Naive thymus-derived CD8-positive, alpha-beta T cell (primary cell): ENCODE measurements at regions not wholly inside any gene's neighbourhood (a gene's known extent, or its start where the extent isn't known, plus 50 kb on each side); places are given as distances from the start of the nearest gene placed in this dataset.

Experiments
- ATAC-seq, 2 donors: fragments of 150-1000 bp; cut with Tn5 transposase in 1 of 2; sonication (Bioruptor Pico), chemical (Tn5 transposase) in 1 of 2; 1 replicate in 1 of 2; 2 replicates in 1 of 2; pipeline ENCODE4 v1.10.0; 2021; ENCODE audit warnings: mild to moderate bottlenecking in 2 of 2, moderate library complexity in 2 of 2
- POLR2A ChIA-PET: fragments of 350-600 bp; sonication (Branson Sonifier 250); formaldehyde crosslinking; loops from one replicate; lab custom pipeline; 2021; ENCODE audit warnings: antibody characterized with exemption; lab: Charles Lee
- DNase-seq, 10 donors: peaks; one replicate each; pipeline versions ENCODE4 v3.0.0 to v3.0.0-alpha.2; 2020 to 2022
- H3K27ac Mint-ChIP-seq, 10 donors: one replicate each; pipeline ENCODE4 v1.8.0; 2020 to 2022; ENCODE audit warnings: mild to moderate bottlenecking in 10 of 10, mixed read lengths in 10 of 10, moderate library complexity in 4 of 10, inconsistent platforms in 1 of 10
- H3K27me3 Mint-ChIP-seq, 5 donors: one replicate each; pipeline ENCODE4 v1.8.0; 2021 to 2022; ENCODE audit warnings: mixed read lengths in 5 of 5
- H3K36me3 Mint-ChIP-seq, 3 donors: one replicate each; pipeline ENCODE4 v1.8.0; 2020 to 2022; ENCODE audit warnings: mixed read lengths in 3 of 3, mild to moderate bottlenecking in 2 of 3, inconsistent platforms in 1 of 3
- H3K4me1 Mint-ChIP-seq, 4 donors: one replicate each; pipeline ENCODE4 v1.8.0; 2021 to 2022; ENCODE audit warnings: mixed read lengths in 4 of 4
- H3K4me3 Mint-ChIP-seq, 10 donors: one replicate each; pipeline ENCODE4 v1.8.0; 2020 to 2022; ENCODE audit warnings: mild to moderate bottlenecking in 10 of 10, mixed read lengths in 10 of 10, moderate library complexity in 6 of 10, inconsistent platforms in 1 of 10
- H3K9me3 Mint-ChIP-seq, 9 donors: one replicate each; pipeline ENCODE4 v1.8.0; 2020 to 2022; ENCODE audit warnings: mixed read lengths in 9 of 9, mild to moderate bottlenecking in 3 of 9, inconsistent platforms in 1 of 9, moderate library complexity in 1 of 9

DNA sequence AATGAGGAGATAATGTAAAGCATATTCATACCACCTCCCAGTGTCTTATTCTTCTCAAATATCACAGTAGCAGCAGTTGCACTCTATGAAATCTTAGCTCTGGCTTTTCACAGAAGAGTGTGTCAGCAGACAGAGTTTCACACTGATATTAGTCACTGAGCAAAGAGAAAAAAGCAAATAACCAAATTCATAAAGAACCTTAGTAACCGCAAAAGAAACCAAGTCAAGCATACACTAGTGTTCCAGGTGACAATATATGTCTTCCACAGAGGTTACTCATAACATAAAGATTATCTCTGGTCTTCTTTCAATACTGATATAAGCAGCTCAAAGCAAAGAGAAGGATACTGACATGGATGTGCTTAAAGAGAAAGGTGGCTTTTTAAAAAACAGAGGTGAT is 181.7 kb upstream of the EDNRA start:
- Mint-ChIP-seq H3K36me3 (peaks cover 0 to 8% (median 0%) of the 10 kb centered on the region in 3 donors), H3K27me3 (peaks cover 0 to 7% (median 0%) of the 10 kb centered on the region in 5 donors), H3K4me3 (no peak overlapping the region), H3K27ac (no peak overlapping the region), H3K9me3 (peaks cover 0 to 32% (median 14%) of the 10 kb centered on the region in 9 donors), H3K4me1 (no peaks in the 10 kb centered on the region)
- no peak for ATAC-seq
- no peak for DNase-seq
- POLR2A ChIA-PET, result no interaction called here

- Mint-ChIP-seq H3K36me3 (no peaks in the 10 kb centered on the region), H3K9me3 (peaks cover 0 to 5% (median 0%) of the 10 kb centered on the region in 9 donors), H3K4me3 (no peak overlapping the region), H3K27ac (no peak overlapping the region), H3K4me1 (no peaks in the 10 kb centered on the region), H3K27me3 (no peaks in the 10 kb centered on the region)
- DNase-seq, result no peak
- POLR2A ChIA-PET, result no interaction called here
- no peak for ATAC-seq
These were observed 177.6 kb upstream of the EDNRA start for GRCh38 chr4:147303174-147303872.

GRCh38 chr4:147303873-147304229 is 177.0 kb upstream of the EDNRA start:
- Mint-ChIP-seq H3K36me3 (no peaks in the 10 kb centered on the region), H3K9me3 (peaks cover 0 to 5% (median 0%) of the 10 kb centered on the region in 9 donors), H3K27ac (no peak overlapping the region), H3K4me1 (no peaks in the 10 kb centered on the region), H3K27me3 (no peaks in the 10 kb centered on the region), H3K4me3 (no peak overlapping the region)
- POLR2A ChIA-PET, result no interaction called here
- DNase-seq (no peak), ATAC-seq (no peak)

DNA sequence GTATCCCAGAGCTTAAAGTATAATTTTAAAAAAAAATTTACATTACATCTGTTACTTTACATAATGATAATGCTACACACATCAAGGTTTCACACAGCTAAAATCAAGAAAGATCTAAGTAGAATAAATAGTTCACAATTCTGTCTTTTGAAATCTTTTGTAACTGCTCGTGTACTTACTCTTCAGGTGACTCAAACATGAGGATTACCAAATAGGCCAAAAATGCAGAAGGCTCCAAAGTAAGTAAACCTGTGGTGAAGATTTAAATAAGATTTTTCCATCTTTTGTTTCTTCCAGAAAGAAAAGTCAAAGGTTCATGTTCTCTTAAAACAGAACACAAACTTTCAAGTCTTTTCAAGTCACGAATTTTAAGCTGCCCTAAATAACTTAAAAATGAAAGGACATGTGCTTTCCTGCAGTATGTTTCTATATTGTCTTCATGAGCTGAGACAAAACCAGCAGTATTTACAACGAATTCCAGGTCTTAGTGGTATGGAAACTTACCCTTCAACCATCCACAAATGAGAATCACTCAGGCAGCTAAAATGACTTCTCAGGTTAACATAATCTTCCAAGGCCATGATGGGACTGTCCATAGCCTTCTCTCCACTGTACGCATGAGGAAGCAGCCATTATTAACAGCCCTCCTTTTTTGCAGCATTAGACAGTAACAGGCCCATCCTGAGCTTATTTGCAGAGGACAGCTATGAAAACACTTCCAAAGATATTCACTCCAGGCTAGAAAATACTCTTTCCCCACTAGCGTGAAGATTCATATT is 172.8 kb upstream of the EDNRA start:
- Mint-ChIP-seq H3K36me3 (no peaks in the 10 kb centered on the region), H3K27me3 (peaks cover 0 to 7% (median 0%) of the 10 kb centered on the region in 5 donors), H3K27ac (no peak overlapping the region), H3K9me3 (peaks cover 0 to 5% (median 0%) of the 10 kb centered on the region in 9 donors), H3K4me1 (no peaks in the 10 kb centered on the region), H3K4me3 (no peak overlapping the region)
- DNase-seq, result no peak
- no peak for ATAC-seq
- POLR2A ChIA-PET, result no interaction called here

DNA sequence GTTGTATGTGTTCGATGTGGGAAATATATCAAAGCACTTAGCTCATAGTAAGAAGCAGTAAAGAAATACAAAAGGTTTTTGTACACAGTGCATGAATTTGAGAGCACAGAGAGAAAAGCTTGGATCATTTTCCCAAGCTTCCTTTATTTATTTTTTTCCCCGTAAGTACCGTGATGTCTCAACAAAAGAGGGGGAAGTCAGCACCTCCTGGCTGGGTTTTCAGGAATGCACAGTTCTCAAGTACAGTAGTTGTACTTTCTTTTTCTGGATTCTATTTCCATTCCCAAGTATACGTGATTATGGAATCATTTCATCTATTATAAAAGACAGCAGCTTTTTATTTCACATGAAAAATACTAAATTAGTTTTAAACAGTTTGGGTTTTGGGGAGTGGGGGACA is 171.5 kb upstream of the EDNRA start:
- Mint-ChIP-seq H3K27ac (no peak overlapping the region), H3K27me3 (peaks cover 0 to 7% (median 0%) of the 10 kb centered on the region in 5 donors), H3K36me3 (no peaks in the 10 kb centered on the region), H3K4me1 (no peaks in the 10 kb centered on the region), H3K9me3 (peaks cover 0 to 5% (median 0%) of the 10 kb centered on the region in 9 donors), H3K4me3 (no peak overlapping the region)
- DNase-seq (no peak), ATAC-seq (no peak)
- POLR2A ChIA-PET, result no interaction called here

DNA sequence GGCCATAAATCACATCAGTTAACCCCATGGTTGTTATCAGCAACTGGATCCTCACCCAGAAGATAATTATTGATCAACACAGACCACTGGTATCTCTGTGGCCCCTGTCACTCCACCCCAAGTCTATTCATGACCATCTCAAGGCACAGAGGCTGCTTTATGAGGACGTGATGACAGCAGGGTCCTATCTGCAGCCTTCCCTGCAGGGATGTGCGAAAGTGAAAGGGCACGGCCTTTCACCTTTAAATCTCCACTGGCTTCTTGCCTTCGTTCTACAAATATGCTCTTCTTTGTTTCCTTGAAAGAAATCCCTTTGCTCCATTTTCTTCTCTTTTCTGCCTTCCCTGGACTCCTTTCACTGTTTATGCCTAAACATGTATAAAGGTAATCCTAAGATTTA is 170.6 kb upstream of the EDNRA start:
- no peak overlapping the region for H3K27ac Mint-ChIP-seq
- POLR2A ChIA-PET, result no interaction called here
- peaks cover 0 to 7% (median 0%) of the 10 kb centered on the region in 5 donors for H3K27me3 Mint-ChIP-seq
- peaks cover 0 to 5% (median 0%) of the 10 kb centered on the region in 9 donors for H3K9me3 Mint-ChIP-seq
- H3K36me3 Mint-ChIP-seq, result no peaks in the 10 kb centered on the region
- ATAC-seq, result no peak
- no peak overlapping the region for H3K4me3 Mint-ChIP-seq
- no peak for DNase-seq
- no peaks in the 10 kb centered on the region for H3K4me1 Mint-ChIP-seq

- Mint-ChIP-seq H3K27me3 (peaks cover 0 to 7% (median 0%) of the 10 kb centered on the region in 5 donors), H3K9me3 (peaks cover 0 to 5% (median 0%) of the 10 kb centered on the region in 9 donors), H3K27ac (no peak overlapping the region), H3K4me3 (no peak overlapping the region), H3K4me1 (no peaks in the 10 kb centered on the region), H3K36me3 (no peaks in the 10 kb centered on the region)
- POLR2A ChIA-PET, result no interaction called here
- ATAC-seq, result no peak
- DNase-seq, result no peak
These were observed 168.9 kb upstream of the EDNRA start for GRCh38 chr4:147311956-147312355.

DNA sequence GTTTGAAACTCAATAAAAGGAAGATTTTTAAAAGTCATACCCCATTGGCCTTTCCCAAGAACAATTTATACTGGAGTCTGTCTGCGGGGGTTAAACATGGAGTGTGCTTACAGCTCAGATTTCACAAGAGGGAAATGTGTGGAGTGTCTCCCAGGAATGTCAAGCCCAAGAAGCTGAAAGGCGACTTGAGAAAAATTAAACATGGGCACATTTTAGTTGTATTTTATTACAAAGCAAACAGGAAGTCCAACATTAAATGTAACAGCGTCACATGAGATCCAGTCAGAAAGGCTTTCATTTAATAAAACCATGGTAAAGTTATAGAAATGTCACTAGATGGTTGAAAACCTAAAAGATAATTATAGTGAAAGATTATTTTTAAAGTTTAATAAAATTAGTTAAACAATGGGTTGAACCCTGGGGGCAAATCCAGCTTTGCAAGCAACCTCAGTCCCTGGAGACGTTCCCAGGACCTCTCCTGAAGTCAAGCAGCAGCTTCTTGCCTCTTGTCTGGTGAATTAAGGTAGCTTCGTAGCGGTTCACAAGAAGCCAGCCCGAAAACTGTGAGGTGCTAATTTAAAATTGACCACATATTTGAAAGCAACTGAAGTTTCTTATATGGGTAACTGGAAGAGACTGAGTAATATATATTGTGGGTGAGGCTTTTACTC is 168.4 kb upstream of the EDNRA start:
- POLR2A ChIA-PET, result no interaction called here
- Mint-ChIP-seq H3K36me3 (no peaks in the 10 kb centered on the region), H3K4me3 (no peak overlapping the region), H3K4me1 (no peaks in the 10 kb centered on the region), H3K27ac (no peak overlapping the region), H3K27me3 (peaks cover 0 to 7% (median 0%) of the 10 kb centered on the region in 5 donors), H3K9me3 (peaks cover 0 to 5% (median 0%) of the 10 kb centered on the region in 9 donors)
- DNase-seq (no peak), ATAC-seq (no peak)

- no peak for ATAC-seq
- no peaks in the 10 kb centered on the region for H3K36me3 Mint-ChIP-seq
- H3K27ac Mint-ChIP-seq, result no peak overlapping the region
- DNase-seq, result no peak
- H3K4me3 Mint-ChIP-seq, result no peak overlapping the region
- H3K27me3 Mint-ChIP-seq, result peaks cover 0 to 7% (median 0%) of the 10 kb centered on the region in 5 donors
- H3K9me3 Mint-ChIP-seq, result peaks cover 0 to 5% (median 0%) of the 10 kb centered on the region in 9 donors
- H3K4me1 Mint-ChIP-seq, result no peaks in the 10 kb centered on the region
- POLR2A ChIA-PET, result no interaction called here
These were observed 167.8 kb upstream of the EDNRA start for GRCh38 chr4:147313108-147313507.

DNA sequence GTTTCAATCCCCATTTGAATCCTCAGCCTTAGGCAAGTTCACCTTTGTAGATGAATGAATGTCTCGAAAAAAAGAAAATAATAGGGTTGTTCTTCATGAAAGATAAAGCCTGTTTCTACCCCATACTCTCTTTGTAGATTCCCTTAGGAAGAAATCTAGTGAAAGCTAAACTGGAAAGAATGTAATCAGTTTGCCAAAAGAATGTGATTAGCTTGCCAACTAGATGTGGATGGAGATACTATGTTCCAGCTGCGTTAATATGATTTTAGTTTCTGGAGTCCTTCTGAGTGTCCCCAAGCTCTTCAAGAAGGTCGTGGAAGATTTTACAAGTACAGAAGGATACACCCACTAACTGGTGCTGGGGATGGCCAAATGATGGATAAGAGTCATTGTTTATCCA is 162.3 kb upstream of the EDNRA start:
- no peak overlapping the region for H3K27ac Mint-ChIP-seq
- no peaks in the 10 kb centered on the region for H3K4me1 Mint-ChIP-seq
- DNase-seq (no peak), ATAC-seq (no peak)
- no peak overlapping the region for H3K4me3 Mint-ChIP-seq
- POLR2A ChIA-PET, result no interaction called here
- H3K27me3 Mint-ChIP-seq, result peaks cover 0 to 19% (median 2%) of the 10 kb centered on the region in 5 donors
- no peaks in the 10 kb centered on the region for H3K36me3 Mint-ChIP-seq
- H3K9me3 Mint-ChIP-seq, result peaks cover 0 to 12% (median 0%) of the 10 kb centered on the region in 9 donors

DNA sequence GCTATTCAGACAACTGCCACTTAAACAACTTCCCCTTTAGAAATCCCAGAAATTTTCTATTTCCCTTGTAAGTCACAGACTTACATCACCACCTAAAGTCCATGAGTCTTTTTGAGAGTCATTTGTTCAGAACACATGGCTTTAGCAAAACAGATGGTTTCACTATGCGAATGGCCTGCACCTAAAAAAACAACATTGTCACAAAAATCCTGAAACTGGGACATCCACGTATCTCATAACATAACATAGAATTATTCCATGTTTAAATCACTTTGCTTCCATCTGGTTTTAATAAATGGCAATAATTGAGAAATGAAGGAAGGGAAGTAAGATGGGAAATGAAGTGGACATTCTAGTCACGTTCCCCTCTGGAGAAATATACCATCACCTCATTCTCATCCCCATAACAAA is 155.3 kb upstream of the EDNRA start:
- no peak overlapping the region for H3K27ac Mint-ChIP-seq

GRCh38 chr4:147326591-147326990 is 154.3 kb upstream of the EDNRA start:
- POLR2A ChIA-PET, result no interaction called here
- H3K4me1 Mint-ChIP-seq, result no peaks in the 10 kb centered on the region
- H3K9me3 Mint-ChIP-seq, result peaks cover 0 to 6% (median 0%) of the 10 kb centered on the region in 9 donors
- H3K36me3 Mint-ChIP-seq, result no peaks in the 10 kb centered on the region
- no peak for DNase-seq
- H3K27me3 Mint-ChIP-seq, result peaks cover 0 to 14% (median 6%) of the 10 kb centered on the region in 5 donors
- no peak for ATAC-seq
- no peak overlapping the region for H3K27ac Mint-ChIP-seq
- H3K4me3 Mint-ChIP-seq, result no peak overlapping the region

More for the DNA sequence above, 155.3 kb upstream of the EDNRA start:
- no peaks in the 10 kb centered on the region for H3K4me1 Mint-ChIP-seq
- peaks cover 0 to 9% (median 0%) of the 10 kb centered on the region in 9 donors for H3K9me3 Mint-ChIP-seq
- no peaks in the 10 kb centered on the region for H3K36me3 Mint-ChIP-seq
- H3K4me3 Mint-ChIP-seq, result no peak overlapping the region
- ATAC-seq (no peak), DNase-seq (no peak)
- POLR2A ChIA-PET, result no interaction called here
- peaks cover 0 to 17% (median 7%) of the 10 kb centered on the region in 5 donors for H3K27me3 Mint-ChIP-seq

- H3K36me3 Mint-ChIP-seq, result no peaks in the 10 kb centered on the region
- H3K4me1 Mint-ChIP-seq, result no peaks in the 10 kb centered on the region
- no peak overlapping the region for H3K27ac Mint-ChIP-seq
- no peak overlapping the region for H3K4me3 Mint-ChIP-seq
- ATAC-seq (no peak), DNase-seq (no peak)
- H3K27me3 Mint-ChIP-seq, result peaks cover 0 to 12% (median 6%) of the 10 kb centered on the region in 5 donors
- POLR2A ChIA-PET, result no interaction called here
- H3K9me3 Mint-ChIP-seq, result peaks cover 0 to 3% (median 0%) of the 10 kb centered on the region in 9 donors
These were observed 153.6 kb upstream of the EDNRA start for GRCh38 chr4:147327322-147327721.
